Fibroblast of pulmonary artery (primary cell): ENCODE measurements at regions not wholly inside any gene's neighbourhood (a gene's known extent, or its start where the extent isn't known, plus 50 kb on each side); places are given as distances from the start of the nearest gene placed in this dataset.

Source experiments
- DNase-seq: peaks from one replicate; pipeline ENCODE4 v3.0.0-alpha.2; 2010; ENCODE audit warnings: low read depth
- H3K4me3 ChIP-seq: replicated peaks from 2 replicates; pipeline ENCODE4 v1.5.1; 2011; ENCODE audit warnings: low read depth, mild to moderate bottlenecking, control low read depth, low read length, moderate library complexity
- TF ChIP-seq, protein P1 (sequence below): IDR thresholded peaks from 2 replicates; pipeline ENCODE4 v1.5.1; 2011; ENCODE audit warnings: mild to moderate bottlenecking, control low read depth, low read length, inconsistent platforms; ENCODE audit errors: missing control alignments

DNA sequence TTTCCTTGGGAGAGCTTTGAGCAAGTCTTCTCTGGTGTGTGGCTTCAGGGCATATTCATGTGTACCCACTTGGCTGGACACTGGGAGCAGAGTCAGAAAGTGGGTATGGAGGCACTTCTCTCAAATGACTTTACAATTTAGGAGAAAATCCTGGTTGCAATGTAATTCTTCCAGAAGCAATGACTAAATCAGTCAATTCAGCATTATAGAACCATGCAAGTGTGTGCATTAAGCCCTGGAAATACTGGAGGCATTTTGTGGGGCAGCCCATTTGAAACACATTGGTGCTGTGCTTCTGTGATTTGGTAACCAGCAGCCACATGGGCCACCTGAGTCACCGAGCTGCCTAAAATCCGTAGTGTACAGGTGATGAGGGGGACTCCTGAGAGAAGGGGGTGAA, 94.6 kb upstream of the TAS2R1 start:
- no peak overlapping the region for H3K4me3 ChIP-seq
- no peak for DNase-seq
- TF ChIP-seq, protein P1, sequence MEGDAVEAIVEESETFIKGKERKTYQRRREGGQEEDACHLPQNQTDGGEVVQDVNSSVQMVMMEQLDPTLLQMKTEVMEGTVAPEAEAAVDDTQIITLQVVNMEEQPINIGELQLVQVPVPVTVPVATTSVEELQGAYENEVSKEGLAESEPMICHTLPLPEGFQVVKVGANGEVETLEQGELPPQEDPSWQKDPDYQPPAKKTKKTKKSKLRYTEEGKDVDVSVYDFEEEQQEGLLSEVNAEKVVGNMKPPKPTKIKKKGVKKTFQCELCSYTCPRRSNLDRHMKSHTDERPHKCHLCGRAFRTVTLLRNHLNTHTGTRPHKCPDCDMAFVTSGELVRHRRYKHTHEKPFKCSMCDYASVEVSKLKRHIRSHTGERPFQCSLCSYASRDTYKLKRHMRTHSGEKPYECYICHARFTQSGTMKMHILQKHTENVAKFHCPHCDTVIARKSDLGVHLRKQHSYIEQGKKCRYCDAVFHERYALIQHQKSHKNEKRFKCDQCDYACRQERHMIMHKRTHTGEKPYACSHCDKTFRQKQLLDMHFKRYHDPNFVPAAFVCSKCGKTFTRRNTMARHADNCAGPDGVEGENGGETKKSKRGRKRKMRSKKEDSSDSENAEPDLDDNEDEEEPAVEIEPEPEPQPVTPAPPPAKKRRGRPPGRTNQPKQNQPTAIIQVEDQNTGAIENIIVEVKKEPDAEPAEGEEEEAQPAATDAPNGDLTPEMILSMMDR, result no peak

DNA sequence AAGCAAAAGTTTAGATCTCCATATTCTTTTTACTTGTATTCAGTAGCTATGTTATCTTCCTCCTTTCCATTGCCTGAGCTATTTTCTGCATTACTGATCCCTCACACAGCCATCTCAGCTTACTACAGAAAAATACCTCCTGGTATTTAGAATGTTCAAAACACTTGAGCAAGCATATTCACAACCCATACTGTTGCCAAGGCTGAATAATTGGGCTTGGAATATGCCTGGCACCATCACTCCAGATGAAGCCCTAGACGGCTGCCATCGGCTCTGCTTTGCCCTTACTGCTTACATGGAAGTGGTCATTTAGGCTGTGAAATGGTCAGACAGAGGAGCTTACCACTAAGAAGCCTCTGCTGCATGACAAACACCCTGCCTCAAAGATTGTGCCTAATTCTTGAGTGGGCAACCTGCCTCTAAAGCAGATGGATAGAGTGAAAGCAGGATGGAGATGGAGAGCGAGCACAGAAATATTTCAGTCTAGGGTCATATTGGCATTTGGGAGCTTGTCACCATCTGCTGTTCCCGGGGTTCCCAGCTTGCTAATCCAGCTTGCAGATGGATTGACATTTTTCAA, 92.5 kb upstream of the TAS2R1 start:
- no peak for DNase-seq
- no peak overlapping the region for H3K4me3 ChIP-seq
- TF ChIP-seq, protein P1, result no peak

DNA sequence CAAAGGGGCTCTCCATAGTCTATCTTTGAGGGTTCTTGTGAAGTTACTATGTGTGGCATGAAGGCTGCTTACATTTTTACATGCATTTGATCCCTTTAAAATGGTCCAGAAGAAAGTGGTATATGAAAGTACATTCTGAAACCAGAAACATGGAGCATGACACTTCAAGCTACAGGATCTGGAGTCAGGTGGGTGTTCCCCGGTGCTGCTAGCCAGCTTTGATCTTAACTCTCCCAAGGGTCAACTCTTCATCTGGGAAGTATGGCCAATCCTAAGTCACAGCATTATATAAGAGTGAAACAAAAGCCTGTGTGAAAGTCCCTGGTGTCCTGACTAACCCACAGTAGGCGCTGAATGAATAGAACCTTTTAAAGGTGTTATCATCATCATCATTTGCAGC, 91.0 kb upstream of the TAS2R1 start:
- no peak overlapping the region for H3K4me3 ChIP-seq
- TF ChIP-seq, protein P1, result no peak
- DNase-seq, result no peak

DNA sequence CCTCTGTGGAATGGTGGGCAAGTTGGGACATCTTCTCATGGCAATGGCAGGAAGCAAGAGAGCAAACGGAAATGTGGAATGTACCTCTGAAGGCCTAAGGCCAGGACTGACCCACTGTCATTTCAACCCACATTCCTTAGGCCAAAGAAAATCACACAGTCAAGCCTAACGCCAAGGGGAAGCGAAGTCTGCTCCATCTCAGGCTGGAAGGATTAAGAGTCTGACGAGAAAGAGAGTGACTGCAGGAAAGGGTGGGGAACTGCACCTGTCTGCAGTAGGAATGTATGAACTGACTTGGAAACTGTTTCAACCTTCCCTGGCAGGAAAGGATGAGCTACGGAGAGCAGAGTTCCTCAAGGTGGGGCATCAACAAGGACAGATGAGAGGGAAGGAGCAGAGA, 90.2 kb upstream of the TAS2R1 start:
- TF ChIP-seq, protein P1, result no peak
- H3K4me3 ChIP-seq, result no peak overlapping the region
- DNase-seq, result no peak

DNA sequence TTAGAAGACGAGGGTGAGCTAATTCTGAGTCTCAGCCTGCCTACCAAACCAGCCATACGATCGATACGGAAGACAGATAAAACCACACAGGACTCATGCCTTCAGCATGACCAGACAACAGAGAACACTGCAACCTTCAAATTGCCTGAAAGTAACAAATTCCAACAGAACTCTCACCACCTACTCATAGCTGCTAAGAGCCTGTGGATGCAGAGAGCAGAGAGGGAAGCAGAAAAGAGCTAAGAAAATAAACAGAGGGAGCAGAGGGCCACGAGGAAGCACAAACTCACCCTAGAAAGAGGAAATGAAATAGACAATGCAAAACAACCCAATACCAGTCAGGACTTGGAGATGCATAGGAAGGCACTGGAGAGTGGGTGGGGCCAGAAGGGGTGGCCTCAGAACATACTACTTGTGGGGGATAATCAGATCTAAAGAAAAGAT, 86.7 kb upstream of the TAS2R1 start:
- TF ChIP-seq, protein P1, result no peak
- no peak overlapping the region for H3K4me3 ChIP-seq
- peak; percentile 43 for DNase-seq

DNA sequence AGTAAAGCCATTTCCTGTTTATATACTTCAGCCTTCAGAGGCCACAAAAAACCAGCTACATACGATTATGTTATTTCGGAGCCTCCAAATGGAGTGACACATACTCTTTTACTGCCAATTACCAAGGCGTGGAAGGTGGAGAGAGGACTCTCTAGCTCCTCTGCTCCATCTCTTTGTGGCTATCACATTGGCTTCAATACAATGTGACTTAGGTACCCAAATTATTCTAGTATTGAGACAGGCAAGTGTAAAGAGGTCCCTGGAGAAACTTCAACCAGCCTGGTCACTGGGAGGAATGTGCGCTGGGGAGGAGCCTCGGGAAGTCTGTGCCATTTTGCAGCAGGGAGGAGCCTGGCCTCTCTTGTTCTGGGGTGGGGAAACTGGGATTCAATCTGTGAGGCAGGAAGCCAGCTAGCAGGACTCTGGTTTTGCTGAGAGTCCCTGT, 85.8 kb upstream of the TAS2R1 start:
- TF ChIP-seq, protein P1, result no peak
- no peak overlapping the region for H3K4me3 ChIP-seq
- DNase-seq, result peak; percentile 41

DNA sequence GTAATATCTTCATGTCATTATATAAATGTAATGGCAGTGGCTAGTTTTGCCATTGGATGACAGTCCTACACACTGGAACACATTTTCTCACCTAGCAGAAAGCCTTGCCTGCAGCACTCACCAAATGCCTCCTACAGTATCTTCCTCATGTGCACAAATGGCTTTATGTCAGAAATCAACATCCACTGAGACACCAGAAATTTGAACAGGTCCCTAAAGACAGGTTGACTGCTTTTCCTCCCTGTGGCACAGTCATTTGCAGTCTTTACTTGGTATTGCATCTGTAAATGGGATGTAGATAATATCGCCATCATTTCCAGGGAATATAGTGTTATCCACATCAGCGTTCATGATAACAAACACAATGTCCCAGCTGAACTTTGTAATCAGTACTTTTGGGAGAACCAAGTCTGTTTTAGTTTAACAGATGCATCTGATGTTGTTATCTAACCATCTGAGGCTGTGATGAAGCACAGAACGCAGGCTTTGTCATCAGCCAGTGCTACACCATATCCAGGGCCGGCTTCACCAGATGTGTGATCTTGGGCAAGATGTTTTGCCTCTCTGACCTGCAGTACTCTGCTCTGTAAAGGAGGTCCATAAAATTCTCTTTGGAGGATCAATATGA, 83.9 kb upstream of the TAS2R1 start:
- TF ChIP-seq, protein P1, result no peak
- DNase-seq, result no peak
- no peak overlapping the region for H3K4me3 ChIP-seq
